Uterus (tissue), 2 donors: ENCODE measurements at regions not wholly inside any gene's neighbourhood (a gene's known extent, or its start where the extent isn't known, plus 50 kb on each side); places are given as distances from the start of the nearest gene placed in this dataset.

Experiments
- CTCF ChIP-seq, 4 experiments: fragments of 200-600 bp in 2 of 4; fragments of 450-650 bp in 2 of 4; sonication (generic) in 2 of 4; IDR thresholded peaks; one replicate each; pipeline ENCODE4 v1.5.1; 2016 to 2019; ENCODE audit warnings: antibody characterized with exemption in 4 of 4, mild to moderate bottlenecking in 2 of 4, moderate library complexity in 1 of 4
- POLR2A ChIP-seq, 2 donors: fragments of 450-650 bp; IDR thresholded peaks; one replicate each; pipeline ENCODE4 v1.6.1; 2016; ENCODE audit warnings: antibody characterized with exemption in 2 of 2, mild to moderate bottlenecking in 1 of 2, moderate library complexity in 1 of 2

GRCh38 chr6:56404599-56404998 lies 157.2 kb upstream of the COL21A1 start:
- TF ChIP-seq CTCF (IDR thresholded peaks at IDR 0.05) = no peak
- TF ChIP-seq POLR2A (IDR thresholded peaks at IDR 0.05) = no peak
